Esophagus muscularis mucosa (tissue), 4 donors: ENCODE measurements at regions not wholly inside any gene's neighbourhood (a gene's known extent, or its start where the extent isn't known, plus 50 kb on each side); places are given as distances from the start of the nearest gene placed in this dataset.

Experiments
- DNase-seq: peaks from one replicate; pipeline ENCODE4 v3.0.0-alpha.2; 2017; ENCODE audit errors: extremely low spot score
- H3K27ac ChIP-seq, 4 donors: fragments of 200-600 bp; sonication (generic); replicated peaks in 1 of 4; 1 replicate in 3 of 4; 2 replicates in 1 of 4; pipeline ENCODE4 v1.5.1; 2016 to 2019; ENCODE audit warnings: mild to moderate bottlenecking in 1 of 4
- H3K27me3 ChIP-seq, 4 donors: fragments of 200-600 bp; sonication (generic); one replicate each; pipeline versions ENCODE4 v1.5.1 to v1.6.0; 2016 to 2019
- H3K36me3 ChIP-seq, 4 donors: fragments of 200-600 bp; sonication (generic); one replicate each; pipeline ENCODE4 v1.5.1; 2016 to 2019
- H3K4me1 ChIP-seq, 4 donors: fragments of 200-600 bp; sonication (generic); one replicate each; pipeline ENCODE4 v1.5.1; 2016 to 2019
- H3K4me3 ChIP-seq, 4 donors: fragments of 200-600 bp; sonication (generic); 1 replicate in 2 of 4; 2 replicates in 2 of 4; pipeline ENCODE4 v1.5.1; 2016 to 2019; ENCODE audit warnings: mild to moderate bottlenecking in 4 of 4, moderate library complexity in 1 of 4
- H3K9me3 ChIP-seq, 4 donors: fragments of 200-600 bp; sonication (generic); 1 replicate in 3 of 4; 2 replicates in 1 of 4; pipeline ENCODE4 v1.5.1; 2016 to 2019
- CTCF ChIP-seq, 3 experiments: fragments of 200-600 bp in 2 of 3; fragments of 450-650 bp in 1 of 3; sonication (generic) in 2 of 3; IDR thresholded peaks; one replicate each; pipeline ENCODE4 v1.5.1; 2017 to 2019; ENCODE audit warnings: antibody characterized with exemption in 3 of 3, mild to moderate bottlenecking in 2 of 3, moderate library complexity in 1 of 3
- EP300 ChIP-seq: sonication (generic); formaldehyde crosslinking; IDR thresholded peaks from one replicate; pipeline ENCODE4 v1.6.1; 2017; ENCODE audit warnings: antibody characterized with exemption
- POLR2A ChIP-seq: fragments of 450-650 bp; IDR thresholded peaks from one replicate; pipeline ENCODE4 v1.6.1; 2017; ENCODE audit warnings: antibody characterized with exemption, moderate library complexity, mild to moderate bottlenecking, low read depth
- POLR2AphosphoS5 ChIP-seq, 2 donors: sonication (generic); formaldehyde crosslinking; IDR thresholded peaks; one replicate each; pipeline ENCODE4 v1.6.1; 2017; ENCODE audit warnings: antibody characterized with exemption in 2 of 2
- WGBS: methylation state at CpG from one replicate; pipeline ENCODE4 v1.1.5; 2018; 5-methylcytosine and 5-hydroxymethylcytosine counted together
- intact Hi-C: fragments of 100-400 bp; cut with DNase I; formaldehyde crosslinking; loops from one replicate; pipeline ENCODE4 v1.15.1; 2023

GRCh38 chr21:23886828-23887724 lies 1720.2 kb downstream of the MRPL39 start:
- Histone ChIP-seq H3K27me3 (no peaks in the 10 kb centered on the region), H3K36me3 (no peaks in the 10 kb centered on the region), H3K27ac (no peak overlapping the region), H3K4me3 (no peak overlapping the region), H3K9me3 (no peaks in the 10 kb centered on the region), H3K4me1 (no peaks in the 10 kb centered on the region)
- intact Hi-C loops, result no loop called here
- WGBS, result 86% methylated on average over 19 of the region's 21 CpGs
- no peak for DNase-seq
- TF ChIP-seq POLR2A (no peak), CTCF (IDR thresholded peaks at IDR 0.05) (no peak), POLR2AphosphoS5 (IDR thresholded peaks at IDR 0.05) (no peak), EP300 (no peak)

- no peaks in the 10 kb centered on the region for H3K36me3 ChIP-seq
- intact Hi-C loops, result no loop called here
- 94% methylated on average over 4 of the region's 4 CpGs for WGBS
Measured at GRCh38 chr21:23881783-23882182, 1725.5 kb downstream of the MRPL39 start.

GRCh38 chr21:23876925-23877558 lies 1730.2 kb downstream of the MRPL39 start:
- no peaks in the 10 kb centered on the region for H3K36me3 ChIP-seq
- no peak for DNase-seq
- no peak overlapping the region for H3K27ac ChIP-seq
- H3K4me1 ChIP-seq, result no peaks in the 10 kb centered on the region
- TF ChIP-seq POLR2AphosphoS5 (IDR thresholded peaks at IDR 0.05) (no peak), EP300 (no peak), POLR2A (no peak), CTCF (IDR thresholded peaks at IDR 0.05) (no peak)
- H3K27me3 ChIP-seq, result no peaks in the 10 kb centered on the region
- H3K9me3 ChIP-seq, result no peaks in the 10 kb centered on the region
- intact Hi-C loops, result no loop called here
- H3K4me3 ChIP-seq, result no peak overlapping the region
- 83% methylated on average over 5 of the region's 5 CpGs for WGBS

More at GRCh38 chr21:23881783-23882182, 1725.5 kb downstream of the MRPL39 start:
- H3K4me3 ChIP-seq, result no peak overlapping the region
- DNase-seq, result no peak
- H3K27me3 ChIP-seq, result no peaks in the 10 kb centered on the region
- no peak for TF ChIP-seq EP300
- no peak for TF ChIP-seq POLR2AphosphoS5 (IDR thresholded peaks at IDR 0.05)
- TF ChIP-seq POLR2A, result no peak
- no peak for TF ChIP-seq CTCF (IDR thresholded peaks at IDR 0.05)
- no peaks in the 10 kb centered on the region for H3K9me3 ChIP-seq
- H3K27ac ChIP-seq, result no peak overlapping the region
- no peaks in the 10 kb centered on the region for H3K4me1 ChIP-seq

GRCh38 chr21:23874271-23874670 lies 1733.0 kb downstream of the MRPL39 start:
- Histone ChIP-seq H3K27me3 (no peaks in the 10 kb centered on the region), H3K4me3 (no peak overlapping the region), H3K36me3 (no peaks in the 10 kb centered on the region), H3K27ac (no peak overlapping the region), H3K4me1 (no peaks in the 10 kb centered on the region), H3K9me3 (no peaks in the 10 kb centered on the region)
- intact Hi-C loops, result no loop called here
- WGBS, result 82% methylated on average over 3 of the region's 3 CpGs
- DNase-seq, result no peak
- no peak for TF ChIP-seq POLR2A
- TF ChIP-seq POLR2AphosphoS5 (IDR thresholded peaks at IDR 0.05), result no peak
- TF ChIP-seq EP300, result no peak
- no peak for TF ChIP-seq CTCF (IDR thresholded peaks at IDR 0.05)
